Thoracic aorta (tissue), 2 donors: ENCODE measurements at regions not wholly inside any gene's neighbourhood (a gene's known extent, or its start where the extent isn't known, plus 50 kb on each side); places are given as distances from the start of the nearest gene placed in this dataset.

Experiments
- ATAC-seq: fragments of 150-250 bp; one replicate; pipeline ENCODE4 v1.8.0; 2017; ENCODE audit warnings: low read depth; ENCODE audit not compliant: insufficient number of reproducible peaks, low FRiP score
- DNase-seq: peaks from one replicate; pipeline ENCODE4 v3.0.0-alpha.2; 2020; ENCODE audit warnings: low spot score
- H3K27ac ChIP-seq, 2 donors: fragments of 200-600 bp; sonication (generic); 1 replicate in 1 of 2; 2 replicates in 1 of 2; pipeline ENCODE4 v1.5.1; 2016; ENCODE audit warnings: mild to moderate bottlenecking in 2 of 2, moderate library complexity in 2 of 2
- H3K27me3 ChIP-seq: fragments of 200-600 bp; sonication (generic); replicated peaks from 2 replicates; pipeline ENCODE4 v1.6.0; 2016; ENCODE audit warnings: mild to moderate bottlenecking; ENCODE audit not compliant: insufficient read depth
- H3K36me3 ChIP-seq: fragments of 200-600 bp; sonication (generic); one replicate; pipeline ENCODE4 v1.5.1; 2016
- H3K4me1 ChIP-seq, 2 donors: fragments of 200-600 bp; sonication (generic); 1 replicate in 1 of 2; 2 replicates in 1 of 2; pipeline versions ENCODE4 v1.5.1 to v1.6.0; 2016; ENCODE audit warnings: low read depth in 2 of 2, mild to moderate bottlenecking in 1 of 2; ENCODE audit not compliant: control insufficient read depth in 1 of 2
- H3K4me3 ChIP-seq: fragments of 200-600 bp; sonication (generic); 2 replicates; pipeline ENCODE4 v1.5.1; 2016; ENCODE audit warnings: mild to moderate bottlenecking
- H3K9me3 ChIP-seq: fragments of 200-600 bp; sonication (generic); 2 replicates; pipeline ENCODE4 v1.5.1; 2016
- CTCF ChIP-seq: fragments of 200-600 bp; sonication (generic); IDR thresholded peaks from one replicate; pipeline ENCODE4 v1.5.1; 2019; ENCODE audit warnings: antibody characterized with exemption

GRCh38 chr4:125365731-125366130, 51.0 kb downstream of the FAT4 start:
- Histone ChIP-seq H3K4me3 (no peak overlapping the region), H3K27me3 (no peaks in the 10 kb centered on the region), H3K27ac (no peak overlapping the region), H3K9me3 (no peaks in the 10 kb centered on the region), H3K36me3 (no peaks in the 10 kb centered on the region), H3K4me1 (peaks cover 3 to 25% of the 10 kb centered on the region in 2 donors)
- TF ChIP-seq CTCF = no peak
- DNase-seq = no peak
- ATAC-seq = no peak

- ATAC-seq (no peak), DNase-seq (no peak)
- Histone ChIP-seq H3K4me1 (peaks cover 4 to 26% of the 10 kb centered on the region in 2 donors), H3K27me3 (no peaks in the 10 kb centered on the region), H3K36me3 (no peaks in the 10 kb centered on the region), H3K4me3 (peak overlapping the region; percentile 64), H3K9me3 (no peaks in the 10 kb centered on the region), H3K27ac (peak overlapping the region; percentile 36 to 57)
- no peak for TF ChIP-seq CTCF
Observed at GRCh38 chr4:125368146-125368545, 53.4 kb downstream of the FAT4 start.

GRCh38 chr4:125368671-125369081, 53.9 kb downstream of the FAT4 start:
- Histone ChIP-seq H3K36me3 (no peaks in the 10 kb centered on the region), H3K9me3 (no peaks in the 10 kb centered on the region), H3K27ac (peak overlapping the region; percentile 55 to 61), H3K4me3 (peak overlapping the region; percentile 64), H3K4me1 (peaks cover 9 to 31% of the 10 kb centered on the region in 2 donors), H3K27me3 (no peaks in the 10 kb centered on the region)
- ATAC-seq = peak; percentile 41
- no peak for TF ChIP-seq CTCF
- no peak for DNase-seq

GRCh38 chr4:125369098-125369497, 54.3 kb downstream of the FAT4 start:
- ATAC-seq (no peak), DNase-seq (no peak)
- peak overlapping the region; percentile 55 to 61 for H3K27ac ChIP-seq
- peak overlapping the region; percentile 64 for H3K4me3 ChIP-seq
- H3K36me3 ChIP-seq = no peaks in the 10 kb centered on the region
- H3K27me3 ChIP-seq = no peaks in the 10 kb centered on the region
- no peak for TF ChIP-seq CTCF
- no peaks in the 10 kb centered on the region for H3K9me3 ChIP-seq
- H3K4me1 ChIP-seq = peaks cover 13 to 36% of the 10 kb centered on the region in 2 donors

- no peaks in the 10 kb centered on the region for H3K36me3 ChIP-seq
- ATAC-seq (no peak), DNase-seq (no peak)
- peak overlapping the region in 1 of 2 donors; percentile 55 for H3K27ac ChIP-seq
- no peak overlapping the region for H3K4me3 ChIP-seq
- H3K27me3 ChIP-seq = no peaks in the 10 kb centered on the region
- H3K9me3 ChIP-seq = no peaks in the 10 kb centered on the region
- TF ChIP-seq CTCF = no peak
- peaks cover 24 to 49% of the 10 kb centered on the region in 2 donors for H3K4me1 ChIP-seq
Observed at GRCh38 chr4:125370478-125370877, 55.7 kb downstream of the FAT4 start.
